ENCODE measurements at regions not wholly inside any gene's neighbourhood (a gene's known extent, or its start where the extent isn't known, plus 50 kb on each side); places are given as distances from the start of the nearest gene placed in this dataset.

GRCh38 chr3:159216311-159216710 is 414.5 kb downstream of the MFSD1 start:
- Histone ChIP-seq H3K4me1 (no peaks in the 10 kb centered on the region), H3K4me3 (no peak overlapping the region), H3K27ac (no peak overlapping the region), H3K9me3 (no peaks in the 10 kb centered on the region), H3K27me3 (no peaks in the 10 kb centered on the region), H3K36me3 (no peaks in the 10 kb centered on the region)
- TF ChIP-seq CTCF (IDR thresholded peaks at IDR 0.05): no peak
- TF ChIP-seq POLR2A (IDR thresholded peaks at IDR 0.05): no peak
- no peak for TF ChIP-seq POLR2AphosphoS5 (IDR thresholded peaks at IDR 0.05)
- no peak for TF ChIP-seq EP300 (IDR thresholded peaks at IDR 0.05; ENCODE audit: low read depth)
- intact Hi-C loops (cut with DNase I; ENCODE audit: low total_unique reads): no loop called here
- in situ Hi-C loops (cut with MboI; ENCODE audit: low pct_ligation_motif_present in 1 of 4, low pct_unique_long_range_greater_than_20kb in 1 of 4, low sequenced_read_pairs in 3 of 4): no loop called here
- WGBS, 2 donors (ENCODE audit: low coverage in 1 of 2): 85 to 90% methylated on average over 3 of the region's 3 CpGs
- DNase-seq: no peak

- WGBS, 2 donors (ENCODE audit: low coverage in 1 of 2): 87 to 90% methylated on average over 2 to 3 of the region's 3 CpGs
- in situ Hi-C loops (cut with MboI; ENCODE audit: low pct_ligation_motif_present in 1 of 4, low pct_unique_long_range_greater_than_20kb in 1 of 4, low sequenced_read_pairs in 3 of 4) (no loop called here), intact Hi-C loops (cut with DNase I; ENCODE audit: low total_unique reads) (no loop called here)
- no peak for TF ChIP-seq POLR2AphosphoS5 (IDR thresholded peaks at IDR 0.05)
- no peak for TF ChIP-seq EP300 (IDR thresholded peaks at IDR 0.05; ENCODE audit: low read depth)
- TF ChIP-seq POLR2A (IDR thresholded peaks at IDR 0.05): no peak
- no peak for TF ChIP-seq CTCF (IDR thresholded peaks at IDR 0.05)
- no peaks in the 10 kb centered on the region for H3K27me3 ChIP-seq
- H3K4me3 ChIP-seq: no peak overlapping the region
- H3K36me3 ChIP-seq: no peaks in the 10 kb centered on the region
- H3K27ac ChIP-seq: no peak overlapping the region
- DNase-seq: no peak
- no peaks in the 10 kb centered on the region for H3K4me1 ChIP-seq
- no peaks in the 10 kb centered on the region for H3K9me3 ChIP-seq
Observed at GRCh38 chr3:159219231-159219630, 417.4 kb downstream of the MFSD1 start.

GRCh38 chr3:159221335-159221734 is 419.5 kb downstream of the MFSD1 start:
- no peak overlapping the region for H3K27ac ChIP-seq
- TF ChIP-seq EP300 (IDR thresholded peaks at IDR 0.05; ENCODE audit: low read depth) (no peak), POLR2AphosphoS5 (IDR thresholded peaks at IDR 0.05) (no peak), CTCF (IDR thresholded peaks at IDR 0.05) (no peak), POLR2A (IDR thresholded peaks at IDR 0.05) (no peak)
- H3K4me3 ChIP-seq: no peak overlapping the region
- no peaks in the 10 kb centered on the region for H3K9me3 ChIP-seq
- no peak for DNase-seq
- intact Hi-C loops (cut with DNase I; ENCODE audit: low total_unique reads) (no loop called here), in situ Hi-C loops (cut with MboI; ENCODE audit: low pct_ligation_motif_present in 1 of 4, low pct_unique_long_range_greater_than_20kb in 1 of 4, low sequenced_read_pairs in 3 of 4) (no loop called here)
- no peaks in the 10 kb centered on the region for H3K36me3 ChIP-seq
- H3K27me3 ChIP-seq: no peaks in the 10 kb centered on the region
- 72 to 85% methylated on average over 1 of the region's 1 CpG for WGBS, 2 donors (ENCODE audit: low coverage in 1 of 2)
- no peaks in the 10 kb centered on the region for H3K4me1 ChIP-seq

GRCh38 chr3:159229116-159229680 is 427.3 kb downstream of the MFSD1 start:
- H3K27ac ChIP-seq: no peak overlapping the region
- TF ChIP-seq POLR2A (IDR thresholded peaks at IDR 0.05) (no peak), CTCF (IDR thresholded peaks at IDR 0.05) (no peak), EP300 (IDR thresholded peaks at IDR 0.05; ENCODE audit: low read depth) (no peak), POLR2AphosphoS5 (IDR thresholded peaks at IDR 0.05) (no peak)
- no peaks in the 10 kb centered on the region for H3K4me1 ChIP-seq
- H3K27me3 ChIP-seq: no peaks in the 10 kb centered on the region
- intact Hi-C loops (cut with DNase I; ENCODE audit: low total_unique reads): no loop called here
- 60 to 68% methylated on average over 5 of the region's 5 CpGs for WGBS, 2 donors (ENCODE audit: low coverage in 1 of 2)
- H3K9me3 ChIP-seq: no peaks in the 10 kb centered on the region
- in situ Hi-C loops (cut with MboI; ENCODE audit: low pct_ligation_motif_present in 1 of 4, low pct_unique_long_range_greater_than_20kb in 1 of 4, low sequenced_read_pairs in 3 of 4): no loop called here
- no peak for DNase-seq
- no peak overlapping the region for H3K4me3 ChIP-seq
- no peaks in the 10 kb centered on the region for H3K36me3 ChIP-seq
